ENCODE measurements at regions not wholly inside any gene's neighbourhood (a gene's known extent, or its start where the extent isn't known, plus 50 kb on each side); places are given as distances from the start of the nearest gene placed in this dataset.

DNA sequence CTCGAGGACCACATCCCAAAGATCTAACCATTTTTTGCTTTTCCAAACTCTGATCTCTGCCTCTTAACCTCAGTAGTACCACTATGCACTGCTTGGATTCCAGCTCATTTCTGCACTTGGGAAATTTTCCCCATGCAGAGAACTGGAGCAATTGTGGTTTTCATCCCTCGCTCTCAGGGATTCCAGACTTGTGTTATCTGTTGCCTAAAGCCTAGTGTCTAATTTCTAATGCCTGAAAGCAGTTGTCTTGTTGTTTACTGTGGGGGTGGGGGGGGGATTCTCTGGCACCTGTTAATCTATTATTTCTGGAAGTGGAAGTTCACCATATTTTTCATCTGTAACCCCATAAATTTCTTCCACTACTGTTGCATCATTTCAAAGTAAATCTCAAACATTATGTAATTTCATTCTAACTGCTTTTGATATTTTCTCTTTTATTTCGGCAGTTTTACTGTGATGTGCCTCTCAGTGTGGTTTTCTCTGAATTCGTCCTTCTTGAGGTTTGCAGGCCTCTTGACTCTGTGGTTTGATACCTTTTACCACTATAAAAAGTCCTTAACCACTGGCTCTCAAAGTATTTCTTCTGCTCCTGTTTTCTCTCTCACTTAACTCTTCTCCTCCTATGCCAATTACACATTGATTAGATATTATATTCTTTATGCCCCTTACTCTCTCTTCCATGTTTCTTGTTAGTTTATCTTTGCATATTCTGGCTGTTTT lies 205.6 kb upstream of the EOLA2 start:
- DNase-seq: no peak

DNA sequence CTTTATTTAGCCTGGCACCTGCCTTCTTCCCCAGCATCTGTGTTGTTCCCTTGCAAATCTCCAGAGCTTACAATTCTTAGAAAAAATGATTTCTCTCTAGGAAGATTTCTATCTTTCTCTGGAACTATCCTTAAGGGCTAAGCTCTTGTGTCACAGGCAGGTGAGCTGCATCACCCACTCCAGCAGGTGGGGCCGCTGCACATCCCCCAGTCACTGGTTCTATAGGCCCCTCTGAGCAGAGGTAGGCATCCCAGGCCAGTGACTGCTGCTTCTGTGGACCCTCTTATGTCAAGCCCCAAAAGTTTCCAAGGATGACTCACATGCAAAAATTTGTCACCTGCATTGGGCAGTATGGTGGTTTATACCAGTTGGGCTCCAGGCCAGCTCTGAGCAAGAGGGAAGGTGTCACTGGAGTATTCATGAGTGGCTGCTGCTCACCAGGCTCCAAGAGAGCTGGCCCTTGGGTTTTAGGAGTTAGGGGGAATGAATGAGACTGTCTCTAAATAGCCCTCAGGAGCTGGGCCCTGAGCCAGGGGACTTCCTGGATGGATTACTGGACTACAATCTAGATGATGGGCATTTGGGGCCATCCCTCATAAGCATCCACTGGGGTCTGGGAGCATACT lies 208.1 kb upstream of the EOLA2 start:
- DNase-seq: no peak

DNA sequence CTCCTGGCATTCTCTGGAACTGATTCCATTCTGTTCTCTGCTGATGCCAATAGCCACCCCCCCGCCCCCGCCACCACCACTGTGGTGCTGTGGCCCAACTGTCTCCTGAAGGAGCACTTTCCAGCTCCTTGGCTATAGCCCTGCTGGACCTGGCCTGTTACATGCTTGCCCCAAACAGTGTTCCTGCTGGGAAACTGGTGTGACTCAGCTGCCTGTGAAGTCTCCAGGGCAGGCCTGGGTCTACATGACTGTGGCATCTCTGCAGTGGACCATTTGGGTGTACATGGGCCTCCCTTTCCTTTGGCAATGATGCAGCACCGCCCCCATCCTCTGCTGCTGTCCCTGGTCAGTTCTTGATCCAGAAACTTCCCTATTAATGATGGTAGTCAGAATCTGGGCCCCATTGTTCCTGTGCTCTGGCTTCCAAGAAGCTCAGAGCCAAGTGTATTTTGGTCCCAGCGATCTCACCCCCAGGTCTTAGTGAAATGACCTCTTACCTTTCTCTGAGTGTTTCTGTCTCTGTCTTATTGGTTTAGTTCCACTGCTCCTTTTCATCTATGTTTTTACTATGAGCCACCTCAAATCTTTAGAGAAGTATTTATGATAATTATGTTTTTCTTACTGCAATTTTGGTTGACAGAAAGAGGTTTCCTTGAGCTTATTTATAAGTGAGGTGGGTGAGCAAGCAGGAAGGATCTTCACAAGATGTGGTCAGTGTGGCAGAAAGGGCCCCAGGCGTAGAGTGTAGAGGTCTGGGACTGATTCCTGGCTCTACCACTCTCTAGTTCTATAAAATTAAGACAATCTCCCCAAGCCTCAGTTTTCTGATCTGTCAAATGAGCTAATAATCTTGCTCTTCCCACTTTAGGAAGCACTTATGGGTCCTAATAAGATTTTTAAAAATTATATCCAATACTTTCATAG lies 210.7 kb upstream of the EOLA2 start:
- no peak for DNase-seq

DNA sequence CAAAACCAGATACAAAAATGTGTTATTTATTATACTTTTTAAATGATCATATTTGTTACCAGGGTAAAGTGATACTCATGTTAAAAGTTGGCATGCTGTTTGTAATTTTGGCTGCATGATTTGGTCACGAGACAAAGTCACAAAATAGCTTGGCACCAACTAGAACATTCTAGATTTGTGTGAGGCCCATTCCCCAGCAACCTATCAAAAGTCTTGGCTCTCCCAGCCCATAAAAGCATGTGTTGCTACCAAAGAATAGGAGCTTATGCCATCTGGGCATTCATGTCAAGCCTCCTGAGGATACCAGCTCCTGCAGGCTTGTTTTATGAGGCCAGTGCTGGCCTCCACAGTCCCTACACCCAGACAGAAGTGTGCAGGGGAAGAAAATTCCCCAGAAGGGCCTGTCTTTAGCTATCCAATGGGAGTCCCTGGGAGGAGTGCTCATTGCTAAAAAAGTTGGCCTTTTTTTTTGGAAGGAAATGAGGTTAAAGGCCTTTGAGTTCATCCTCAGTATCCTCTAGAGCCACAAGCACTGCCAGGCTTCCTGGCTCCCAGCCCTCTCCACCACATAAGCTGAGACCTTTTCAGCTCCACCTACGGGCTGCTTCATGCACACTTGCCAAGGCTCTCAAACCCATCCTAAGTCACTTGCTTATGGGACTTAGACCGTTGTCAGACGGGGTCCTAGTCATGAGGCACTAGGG lies 211.9 kb upstream of the EOLA2 start:
- no peak for DNase-seq

DNA sequence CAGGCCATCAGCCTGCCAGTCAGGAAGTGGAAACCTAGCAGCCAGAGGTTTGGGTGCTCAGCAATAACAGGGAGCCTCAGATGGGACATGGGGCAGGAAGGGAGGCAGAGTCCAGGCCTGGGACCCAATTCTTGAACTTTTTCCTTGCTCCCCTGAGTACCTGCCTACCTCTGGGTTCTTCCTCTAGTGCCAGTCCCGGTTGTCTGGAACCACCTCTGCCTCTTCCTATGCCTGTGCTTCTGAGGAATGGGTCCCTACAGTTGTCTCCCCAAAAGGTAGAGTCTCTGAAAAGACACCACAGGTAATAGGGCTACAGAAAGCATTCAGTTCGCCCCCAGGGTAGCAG lies 212.4 kb upstream of the MAMLD1 start:
- no peak for DNase-seq

DNA sequence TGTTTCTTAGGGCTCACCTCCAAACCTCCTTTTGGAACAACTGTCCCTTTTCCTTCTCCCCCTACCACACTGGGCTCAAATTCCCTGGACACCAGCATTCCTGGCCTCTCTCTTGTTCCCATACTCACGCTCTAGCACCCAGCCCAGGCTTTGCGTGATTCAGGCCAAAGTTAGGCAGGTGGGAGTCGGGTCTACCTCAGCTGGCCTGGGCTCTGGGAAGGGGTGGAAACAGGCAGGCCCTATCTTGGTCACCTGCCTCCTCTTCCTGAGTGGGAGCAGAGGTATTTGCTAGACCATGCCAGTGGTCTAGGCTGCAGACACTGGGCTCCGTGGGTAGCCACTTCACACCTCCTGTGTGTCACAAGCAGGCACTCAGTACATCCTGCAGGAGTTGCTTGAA lies 211.1 kb upstream of the MAMLD1 start:
- DNase-seq: no peak

DNA sequence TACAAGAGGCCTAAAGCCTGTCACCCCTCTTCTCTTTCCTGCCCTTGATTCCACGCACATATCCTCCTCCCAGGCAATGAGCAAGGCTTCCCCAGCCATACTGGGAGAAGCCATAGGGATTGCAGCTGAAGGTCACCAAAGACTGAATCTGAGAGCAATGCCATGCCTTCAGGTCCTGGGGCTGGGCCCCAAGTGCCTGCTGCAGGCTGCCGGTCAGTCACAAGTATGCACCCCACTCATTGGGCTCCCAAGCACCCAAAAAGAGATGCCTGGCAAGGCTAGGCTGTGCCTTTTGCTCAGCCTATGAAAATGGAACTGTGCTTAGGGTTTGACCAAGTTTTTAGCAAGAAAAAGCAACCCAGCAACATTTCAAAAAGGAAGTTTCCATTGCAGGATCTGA lies 210.6 kb upstream of the MAMLD1 start:
- no peak for DNase-seq

DNA sequence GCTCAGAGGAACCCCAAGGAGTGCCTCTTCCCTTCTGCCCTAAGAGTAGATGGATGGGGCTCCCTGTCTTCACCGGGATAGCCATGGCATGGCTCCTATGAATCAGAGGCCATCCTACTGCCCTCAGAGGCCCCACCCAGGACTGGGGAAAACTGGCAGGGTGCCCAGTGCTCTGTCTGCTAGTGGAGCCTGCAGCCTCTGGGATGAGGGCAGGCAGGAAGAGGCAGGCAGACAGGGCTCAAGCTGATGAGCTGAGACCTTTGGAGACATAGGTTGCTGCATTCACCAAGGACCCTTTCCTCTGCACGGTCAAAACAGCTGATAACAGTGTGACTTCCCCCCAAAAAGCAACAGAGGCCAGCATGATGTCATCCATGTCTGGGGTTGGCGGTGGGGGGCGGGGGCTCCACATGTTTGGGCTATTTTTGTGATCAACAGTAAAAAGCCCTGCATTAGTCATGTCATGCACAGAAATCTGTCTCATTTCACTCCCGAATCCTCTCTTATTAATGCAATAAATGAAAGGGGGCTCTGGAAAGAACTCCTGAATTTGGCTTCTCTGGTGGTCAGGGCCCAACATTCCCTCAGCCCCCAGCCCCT lies 207.6 kb upstream of the MAMLD1 start:
- DNase-seq: no peak

DNA sequence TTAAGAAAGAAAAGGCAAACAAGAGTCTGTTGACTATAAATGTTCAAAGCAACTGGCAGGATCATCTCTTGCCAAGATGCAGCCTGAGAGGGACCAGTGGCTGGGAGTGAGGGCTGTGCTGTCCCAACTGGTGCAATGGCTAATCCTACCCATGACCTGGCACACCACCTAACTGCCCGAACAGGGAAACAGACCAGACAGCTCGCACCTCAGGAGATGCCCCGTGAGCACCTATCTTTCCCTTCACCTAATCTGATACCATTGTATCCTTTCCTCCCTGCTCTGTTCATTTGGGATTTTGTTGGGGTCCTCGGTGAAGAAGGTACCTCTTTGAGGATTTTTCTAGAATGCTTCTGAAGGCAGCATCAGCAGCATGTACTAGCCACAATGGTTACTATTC lies 206.5 kb upstream of the MAMLD1 start:
- no peak for DNase-seq

DNA sequence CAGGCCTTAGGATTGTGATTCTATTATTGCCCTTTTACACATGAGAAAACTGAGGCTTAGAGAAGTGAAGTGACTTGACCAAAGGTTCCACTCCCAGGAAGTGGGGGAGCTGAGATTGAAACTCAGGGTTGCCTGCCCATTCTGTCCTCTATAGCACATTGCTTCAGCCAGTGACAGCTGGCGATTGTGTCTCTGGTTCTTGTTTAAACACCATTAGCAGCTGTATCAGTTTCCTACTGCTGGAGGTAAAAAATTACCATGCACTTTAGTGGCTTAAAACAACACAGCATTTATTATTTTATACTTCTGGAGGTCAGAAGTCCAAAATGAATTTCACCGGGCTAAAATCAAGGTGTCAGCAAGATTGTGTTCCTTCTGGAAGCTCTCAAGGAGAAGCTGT lies 205.8 kb upstream of the MAMLD1 start:
- DNase-seq: no peak

DNA sequence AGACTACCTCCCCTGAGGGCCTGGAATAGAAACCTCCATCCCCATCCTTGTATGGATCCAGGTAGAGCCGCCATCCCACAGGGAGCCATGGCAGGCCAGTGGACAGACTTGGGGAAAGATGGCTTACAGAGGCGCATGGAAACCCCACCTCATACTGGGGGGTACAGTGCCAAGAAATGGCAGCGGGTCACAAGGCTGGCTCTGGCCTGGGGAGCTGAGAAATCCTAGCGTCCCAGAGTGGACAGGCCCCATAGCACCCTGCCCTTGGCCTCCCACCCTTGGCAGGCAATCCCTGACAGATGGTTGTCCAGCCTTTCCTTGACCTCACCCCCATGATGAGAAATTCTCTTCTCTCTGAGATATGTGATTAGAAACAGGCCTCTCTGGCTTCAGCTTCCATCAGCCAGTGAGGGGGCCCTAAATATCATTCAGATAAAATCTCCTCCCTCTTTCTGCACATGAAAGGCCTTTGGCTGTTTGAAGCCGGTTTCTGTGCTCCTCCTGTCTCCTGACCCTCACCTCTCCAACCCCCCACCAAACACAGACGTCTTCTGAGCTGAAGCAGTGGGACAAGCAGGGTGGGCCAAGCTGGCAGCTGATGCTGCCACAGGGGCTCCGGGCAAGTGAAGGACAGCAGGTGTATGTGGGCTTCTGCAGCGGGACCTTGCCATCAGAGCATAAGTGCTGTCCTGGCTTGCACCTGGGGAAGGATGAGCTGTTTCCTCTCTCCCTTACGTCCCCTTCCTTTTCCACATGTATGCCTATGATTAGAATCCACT lies 204.4 kb upstream of the MAMLD1 start:
- DNase-seq: no peak

DNA sequence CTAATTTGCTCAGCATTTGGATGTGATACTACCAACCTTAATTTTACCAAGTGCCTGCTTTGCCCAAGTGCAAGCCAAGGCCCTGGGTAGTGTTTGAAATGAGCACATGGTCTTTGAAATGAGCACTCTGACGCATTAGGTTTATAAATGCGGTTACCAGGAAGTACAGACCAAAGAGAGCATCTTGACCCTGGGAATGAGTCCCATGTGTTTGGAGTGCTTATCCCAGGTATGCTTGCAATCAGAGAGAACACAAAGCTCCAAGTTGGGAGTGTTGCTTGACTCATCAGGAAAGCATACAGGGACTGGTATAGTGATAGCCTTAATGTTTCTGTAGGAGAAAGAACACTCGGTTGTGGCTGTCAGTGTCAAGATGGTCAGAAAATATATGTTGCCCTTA lies 203.6 kb upstream of the MAMLD1 start:
- no peak for DNase-seq

DNA sequence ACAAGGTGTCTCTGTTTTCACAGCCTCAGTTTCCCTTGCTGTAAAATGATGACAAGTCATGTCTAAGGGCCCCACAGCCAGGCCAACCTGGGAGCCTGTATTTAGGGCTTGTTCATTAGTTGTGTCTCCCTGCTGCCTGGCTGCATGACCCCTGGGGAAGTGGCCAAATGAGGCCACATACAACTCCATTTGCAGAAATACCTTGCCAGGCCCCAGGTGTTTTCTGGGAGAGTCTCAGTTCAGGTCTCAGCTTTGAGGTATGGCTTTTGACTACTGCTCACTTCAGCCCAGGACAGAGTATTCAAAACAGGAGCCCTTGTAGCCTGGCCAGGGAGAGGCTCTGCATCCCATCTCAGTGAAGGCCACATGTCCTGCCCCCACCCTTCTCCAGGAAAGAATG lies 202.5 kb upstream of the MAMLD1 start:
- DNase-seq: no peak

DNA sequence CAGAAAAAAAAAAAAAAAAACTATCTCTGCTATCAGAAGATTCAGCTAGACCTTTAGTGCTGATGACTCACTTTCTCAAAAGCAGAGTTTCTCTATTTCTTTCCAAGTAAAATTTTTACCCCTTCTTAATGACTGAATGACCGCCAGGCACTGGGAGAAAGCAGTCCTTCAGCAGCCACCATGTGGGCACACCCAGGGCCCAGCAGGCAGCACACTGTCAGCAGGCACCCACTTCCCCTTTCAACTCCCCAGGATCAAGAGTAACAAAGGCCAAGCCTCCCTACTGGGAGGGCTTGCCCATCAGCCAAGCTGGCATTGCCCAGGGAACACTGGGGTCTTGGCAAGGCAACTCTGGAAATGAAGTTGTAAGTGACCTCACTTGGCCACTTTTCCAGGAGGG lies 201.9 kb upstream of the MAMLD1 start:
- no peak for DNase-seq

DNA sequence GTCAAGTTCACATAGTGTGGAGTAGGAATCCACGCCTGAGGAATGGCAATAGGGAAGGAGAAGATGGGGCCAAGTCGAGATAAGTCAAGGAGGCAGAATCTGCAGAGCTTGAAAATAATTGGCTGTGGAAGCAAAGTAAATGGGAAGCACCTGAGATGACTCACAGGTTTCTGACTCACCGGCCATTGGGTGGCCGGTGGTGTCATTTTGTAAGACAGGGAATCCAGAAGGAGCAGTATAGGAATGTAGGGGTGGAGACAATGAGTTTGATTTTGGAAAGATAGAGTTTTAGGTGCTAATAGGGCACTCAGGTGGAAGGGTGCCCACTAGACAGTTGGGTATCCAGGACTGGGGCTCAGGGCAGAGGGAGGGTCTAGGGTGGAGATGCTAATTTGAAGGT lies 201.0 kb upstream of the MAMLD1 start:
- DNase-seq: no peak

DNA sequence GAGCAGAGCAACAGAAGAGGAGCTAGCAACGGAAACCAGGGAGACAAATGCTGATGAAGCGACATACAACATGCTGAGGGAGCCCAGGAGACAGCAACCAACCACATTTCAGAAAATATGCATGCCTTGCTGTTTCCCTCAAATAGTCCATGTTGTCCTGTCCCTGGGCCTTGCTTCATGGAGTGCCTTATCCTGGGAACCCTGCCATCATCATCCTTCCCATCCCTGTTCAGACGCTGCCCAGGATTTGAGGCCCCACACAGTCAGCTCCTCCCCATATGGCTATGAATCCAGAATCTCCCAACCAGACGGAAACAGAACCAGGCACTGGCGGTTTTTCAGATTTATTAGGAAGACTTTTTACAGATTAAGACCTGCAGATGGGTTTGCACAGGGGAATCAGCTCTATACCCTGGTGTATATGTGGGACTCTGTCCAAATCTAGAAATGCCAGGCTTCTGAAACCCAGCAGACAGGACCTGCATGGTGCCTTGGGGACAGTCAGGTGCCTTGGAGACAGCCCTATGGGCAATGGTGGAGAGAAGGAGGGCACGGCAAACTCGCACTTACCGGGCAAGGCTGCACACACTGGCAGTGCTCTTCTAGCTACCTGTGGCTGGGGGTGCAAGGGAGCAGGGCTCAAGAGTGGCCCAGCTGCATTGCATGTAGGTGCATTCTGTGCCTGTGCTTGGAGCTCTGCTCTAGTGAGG lies 199.7 kb upstream of the MAMLD1 start:
- no peak for DNase-seq

DNA sequence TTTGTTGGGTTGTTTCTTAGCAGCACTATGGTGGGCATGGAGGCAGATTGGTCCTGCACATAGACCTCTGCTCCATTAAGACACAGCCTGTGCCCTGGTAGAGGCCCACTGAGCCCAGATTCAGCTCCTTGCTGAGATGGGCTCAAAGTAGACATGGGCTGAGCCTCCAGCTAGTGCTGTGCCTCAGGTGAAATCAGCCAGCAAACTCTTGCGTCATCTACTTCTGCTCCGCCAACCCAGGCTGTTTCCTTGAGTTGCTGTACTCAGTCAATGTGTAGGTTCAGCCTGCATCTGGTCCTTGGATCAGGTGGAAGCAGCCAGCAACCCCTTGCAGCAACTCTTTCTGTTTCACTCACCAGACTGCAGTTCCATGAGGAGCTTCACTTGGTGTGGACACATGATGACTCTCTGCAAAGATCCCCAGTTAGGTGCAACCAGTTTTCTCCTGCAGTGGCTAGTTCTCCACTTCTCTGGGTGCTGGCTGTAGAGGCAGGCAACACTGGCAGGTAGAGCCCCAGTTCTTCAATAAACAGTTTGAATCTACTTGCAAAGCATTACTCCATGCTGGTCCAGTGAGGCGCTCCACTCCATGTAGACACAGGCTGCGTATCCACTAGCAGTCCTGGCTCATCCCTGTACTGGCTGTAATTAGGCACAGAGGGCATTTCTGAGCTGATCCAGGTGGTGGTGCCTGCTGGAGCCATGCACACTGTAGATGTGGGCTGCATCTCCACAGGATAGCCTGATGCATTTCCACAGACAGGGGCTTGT lies 199.0 kb upstream of the MAMLD1 start:
- DNase-seq: no peak

DNA sequence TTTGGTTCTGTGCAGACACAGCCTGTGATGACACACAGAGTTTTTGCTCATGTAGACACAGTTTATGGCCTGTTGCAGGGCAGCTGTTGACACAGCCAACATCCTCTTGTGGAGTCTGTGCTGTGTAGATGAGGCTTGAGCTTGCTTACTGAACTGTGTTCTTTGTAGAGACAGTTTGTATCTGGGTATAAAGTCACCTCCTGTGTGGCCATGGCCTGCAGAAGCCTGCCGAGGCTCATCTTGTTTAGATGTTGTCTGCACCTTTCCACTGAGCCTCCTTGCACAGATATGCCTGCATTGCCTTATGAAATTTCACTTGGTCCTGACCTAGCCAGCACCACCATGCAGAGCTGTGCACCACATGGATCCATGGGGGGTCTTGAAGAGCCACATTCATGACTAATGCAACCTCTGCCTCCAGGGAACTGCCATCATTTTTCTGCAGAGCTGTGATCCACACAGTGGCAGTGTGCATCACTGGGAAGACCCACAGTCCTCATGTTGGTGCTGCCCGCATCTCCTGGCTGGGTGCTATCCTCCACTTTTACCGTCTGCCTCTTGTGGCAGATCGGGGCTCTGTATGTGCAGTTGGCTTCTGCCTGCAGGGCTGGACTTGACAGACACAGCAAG lies 198.0 kb upstream of the MAMLD1 start:
- DNase-seq: no peak

DNA sequence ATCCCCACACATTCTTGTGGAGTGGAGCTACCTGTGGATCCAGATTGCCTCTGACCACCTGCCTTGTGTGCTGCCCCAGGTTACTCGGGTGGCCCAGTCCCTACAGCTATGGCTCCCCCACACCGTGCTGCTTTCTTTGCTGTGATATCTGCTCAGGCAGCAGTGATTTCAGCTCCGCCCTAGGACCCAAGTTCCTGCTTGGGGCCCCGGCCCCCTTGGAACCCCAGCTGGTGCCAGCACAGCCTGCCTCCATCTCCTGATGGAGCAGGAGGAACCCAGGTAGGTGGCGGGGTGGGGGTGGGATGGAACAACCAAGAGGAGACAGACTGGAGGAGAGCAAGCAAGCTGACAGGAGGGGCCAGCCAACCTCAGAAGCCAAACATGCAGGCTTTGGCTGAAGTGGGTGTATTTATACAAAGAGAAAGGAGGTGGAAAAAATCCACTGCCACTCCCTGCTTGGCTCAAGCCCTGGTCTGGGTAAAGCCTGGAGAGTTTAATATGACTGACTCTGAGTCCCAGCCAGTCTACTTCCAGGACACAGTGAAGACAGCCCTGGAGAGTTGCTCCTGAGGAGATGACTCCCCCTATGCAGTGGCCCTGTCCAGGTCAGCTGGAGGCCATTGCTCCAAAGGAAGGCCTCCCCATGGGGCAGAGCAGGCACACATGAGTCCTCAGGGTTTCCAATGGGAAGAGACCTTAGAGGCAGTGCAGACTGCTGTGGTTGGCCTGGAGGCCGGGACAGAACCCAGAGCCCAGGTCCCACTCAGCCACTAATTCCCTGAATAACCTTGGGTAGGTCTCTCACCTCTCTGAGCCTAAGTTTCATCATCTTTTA lies 197.1 kb upstream of the MAMLD1 start:
- no peak for DNase-seq
